Ishikawa (cell line): ENCODE measurements at regions not wholly inside any gene's neighbourhood (a gene's known extent, or its start where the extent isn't known, plus 50 kb on each side); places are given as distances from the start of the nearest gene placed in this dataset.

Experiments used
- CEBPB ChIP-seq: IDR thresholded peaks from 2 replicates; pipeline ENCODE4 v1.6.1; 2012
- CREB1 ChIP-seq: IDR thresholded peaks from 2 replicates; pipeline ENCODE4 v1.6.1; 2012; ENCODE audit warnings: low read depth
- EGR1 ChIP-seq: IDR thresholded peaks from 2 replicates; pipeline ENCODE4 v1.6.1; 2012
- EP300 ChIP-seq: IDR thresholded peaks from 2 replicates; pipeline ENCODE4 v1.6.1; 2012; ENCODE audit warnings: borderline replicate concordance
- FOXM1 ChIP-seq: IDR thresholded peaks from 2 replicates; pipeline ENCODE4 v1.6.1; 2012; ENCODE audit warnings: low read depth, borderline replicate concordance
- MAX ChIP-seq: IDR thresholded peaks from 2 replicates; pipeline ENCODE4 v1.6.1; 2012
- NFIC ChIP-seq: IDR thresholded peaks from 2 replicates; pipeline ENCODE4 v1.6.1; 2012
- RAD21 ChIP-seq: IDR thresholded peaks from 2 replicates; pipeline ENCODE4 v1.6.1; 2012; ENCODE audit warnings: low read depth
- REST ChIP-seq: IDR thresholded peaks from 2 replicates; pipeline ENCODE4 v1.6.1; 2012; ENCODE audit warnings: low read depth, mild to moderate bottlenecking
- TAF1 ChIP-seq: IDR thresholded peaks from 2 replicates; pipeline ENCODE4 v1.6.1; 2012; ENCODE audit warnings: low read depth, mild to moderate bottlenecking
- TCF12 ChIP-seq: IDR thresholded peaks from 2 replicates; pipeline ENCODE4 v1.6.1; 2012; ENCODE audit warnings: low read depth
- TEAD4 ChIP-seq: IDR thresholded peaks from 2 replicates; pipeline ENCODE4 v1.6.1; 2012
- USF1 ChIP-seq: IDR thresholded peaks from 2 replicates; pipeline ENCODE4 v1.6.1; 2012
- YY1 ChIP-seq: IDR thresholded peaks from 2 replicates; pipeline ENCODE4 v1.6.1; 2012; ENCODE audit warnings: low read depth
- ZBTB7A ChIP-seq: IDR thresholded peaks from 2 replicates; pipeline ENCODE4 v1.6.1; 2012; ENCODE audit warnings: low read depth

GRCh38 chr12:131421509-131422186 is 289.2 kb upstream of the SFSWAP start:
- TF ChIP-seq CREB1 (no peak), NFIC (no peak), TEAD4 (no peak), YY1 (no peak), ZBTB7A (no peak), TAF1 (no peak), RAD21 (no peak), CEBPB (no peak), EGR1 (no peak), FOXM1 (no peak), USF1 (no peak), MAX (no peak), TCF12 (no peak), EP300 (no peak), REST (no peak)

- TF ChIP-seq CEBPB (no peak), MAX (no peak), USF1 (no peak), NFIC (no peak), EP300 (no peak), EGR1 (no peak), TEAD4 (no peak), TCF12 (no peak), RAD21 (no peak), ZBTB7A (no peak), REST (no peak), CREB1 (no peak)
These were observed 288.7 kb upstream of the SFSWAP start for GRCh38 chr12:131422187-131422520.

DNA sequence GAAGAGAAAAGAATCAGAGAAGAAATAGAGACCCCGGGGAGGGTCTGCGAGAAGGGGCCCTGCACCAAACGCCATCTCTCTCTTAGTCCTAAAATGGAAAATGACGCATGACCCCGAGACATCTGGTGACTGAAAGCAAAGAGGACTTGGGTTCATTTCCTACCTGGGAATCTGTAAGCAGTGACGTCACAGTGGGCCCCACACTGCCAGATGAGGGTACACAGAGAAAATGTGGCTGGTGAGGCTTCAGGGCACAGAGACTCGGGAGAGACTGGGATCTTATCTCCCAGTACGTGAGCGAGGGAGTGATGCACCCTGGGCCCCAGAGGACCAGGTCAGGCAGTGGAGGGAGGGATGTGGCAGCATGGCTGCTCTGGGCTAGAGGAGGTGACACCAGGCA is 288.1 kb upstream of the SFSWAP start:
- TF ChIP-seq MAX (no peak), CEBPB (no peak), REST (no peak), USF1 (no peak), FOXM1 (no peak), TCF12 (no peak), TAF1 (no peak), RAD21 (no peak), EP300 (no peak), NFIC (no peak), TEAD4 (no peak), EGR1 (no peak), CREB1 (no peak)

DNA sequence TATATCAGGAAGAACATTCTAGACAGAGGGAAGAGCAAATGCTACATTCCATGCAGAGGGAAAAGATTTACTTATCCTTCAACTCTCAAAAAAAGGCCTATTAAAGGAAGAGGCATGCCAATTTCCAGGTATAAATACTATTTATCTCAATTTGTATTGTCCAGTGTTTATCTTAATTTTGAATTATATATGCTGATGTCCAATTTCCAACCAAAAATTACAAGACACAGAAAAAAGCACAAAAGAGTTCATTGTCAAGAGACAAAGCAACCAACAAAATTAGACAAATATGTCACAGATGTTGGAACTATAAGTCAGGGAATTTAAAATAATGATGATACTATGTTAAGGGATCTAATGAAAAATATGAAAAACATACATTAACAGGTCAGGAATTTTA is 286.6 kb upstream of the SFSWAP start:
- TF ChIP-seq TCF12 (no peak), TAF1 (no peak)
